EH (cell line): ENCODE measurements at regions not wholly inside any gene's neighbourhood (a gene's known extent, or its start where the extent isn't known, plus 50 kb on each side); places are given as distances from the start of the nearest gene placed in this dataset.

Experiments
- DNase-seq: peaks from one replicate; pipeline ENCODE4 v3.0.0-alpha.2; 2015; ENCODE audit warnings: low read depth

DNA sequence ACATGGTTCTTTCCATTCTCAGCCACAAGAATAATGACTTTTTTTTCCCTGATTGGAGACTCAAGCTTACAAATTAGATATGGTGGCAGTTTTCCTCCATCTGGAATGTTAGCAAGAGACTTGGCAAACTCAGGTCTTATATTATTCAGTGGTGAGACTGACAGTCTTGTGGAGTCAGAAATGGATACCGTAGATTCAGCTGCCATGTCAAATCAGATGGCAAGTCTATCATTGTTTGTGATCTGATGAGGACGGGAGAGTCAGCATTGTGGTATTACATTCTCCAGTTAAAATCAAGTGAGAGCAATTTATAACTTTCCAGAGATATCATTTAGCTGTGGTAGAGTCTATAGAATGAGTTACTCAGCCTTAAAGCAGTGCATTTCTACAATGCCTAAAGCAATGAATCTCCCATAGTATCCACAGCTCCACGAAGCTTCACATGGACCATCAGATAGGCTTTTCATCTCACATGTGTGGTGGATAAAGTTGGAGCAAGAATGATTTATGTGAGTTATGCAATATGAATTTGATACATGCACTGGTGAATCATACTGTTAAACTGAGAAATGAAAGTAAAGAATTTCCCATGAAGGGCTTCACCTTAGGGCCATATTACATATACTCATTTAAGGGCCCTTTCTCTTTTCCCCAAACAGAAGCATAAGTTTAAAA, 430.6 kb downstream of the ZNF608 start:
- no peak for DNase-seq

DNA sequence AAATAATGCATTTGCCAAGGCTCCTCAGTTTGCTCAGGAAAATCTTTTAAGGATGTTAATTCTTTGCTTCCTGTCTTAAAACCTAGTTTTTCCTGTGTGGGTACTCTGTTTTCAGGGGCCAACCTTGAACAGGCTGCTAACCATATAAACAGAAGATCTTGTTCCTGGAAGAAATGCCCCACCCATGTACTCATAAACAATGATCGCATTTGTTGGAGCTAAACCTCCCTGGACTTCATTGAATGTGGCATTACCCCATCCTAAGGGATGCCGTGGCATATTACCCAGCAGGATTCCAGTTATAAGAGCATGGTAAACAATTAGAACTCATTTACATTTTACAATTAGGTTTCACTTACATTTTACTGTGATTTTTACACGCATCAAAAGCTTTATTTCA, 436.0 kb downstream of the ZNF608 start:
- DNase-seq = no peak

- no peak for DNase-seq
These were observed 437.0 kb downstream of the ZNF608 start for GRCh38 chr5:124309241-124309980.

- DNase-seq = no peak
These were observed 443.1 kb downstream of the ZNF608 start for GRCh38 chr5:124303366-124303765.

DNA sequence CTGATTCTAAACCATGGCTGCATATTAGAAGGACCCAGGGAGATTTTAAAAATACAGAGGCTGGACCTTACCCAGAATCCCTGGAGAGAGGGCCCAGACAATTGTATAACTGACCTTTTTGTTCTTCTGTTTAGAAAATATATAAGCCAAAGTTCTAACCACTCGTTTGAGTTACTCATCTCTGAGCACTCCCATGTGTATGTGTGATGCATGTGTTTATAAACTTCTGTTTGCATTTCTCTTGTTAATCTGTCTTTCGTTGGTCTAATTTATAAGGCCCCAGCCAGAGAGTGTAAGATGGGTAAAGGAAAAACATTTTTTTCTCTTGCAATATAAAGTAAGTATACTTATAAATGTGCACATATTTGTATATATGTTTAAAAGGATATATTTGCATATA, 443.9 kb downstream of the ZNF608 start:
- no peak for DNase-seq

DNA sequence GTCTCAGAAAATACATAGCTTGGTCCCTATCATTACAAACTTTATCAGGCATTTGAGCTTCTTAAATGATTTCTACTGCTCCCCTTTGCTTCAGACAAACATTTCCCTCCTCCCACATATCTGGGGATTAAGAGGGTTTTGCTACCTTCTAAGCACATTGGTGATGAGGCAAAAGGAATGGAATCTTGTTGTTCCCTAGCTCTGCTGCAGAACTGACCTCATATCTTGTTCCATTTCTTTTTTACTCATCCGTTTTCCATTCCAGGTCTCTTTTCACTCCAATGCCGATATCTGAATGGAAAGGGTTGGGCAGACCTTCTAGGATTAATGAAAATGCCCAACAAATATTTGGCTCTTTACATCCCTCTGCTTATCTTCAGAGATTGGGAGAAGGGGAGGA, 444.6 kb downstream of the ZNF608 start:
- DNase-seq = no peak

GRCh38 chr5:124300815-124301621, 445.4 kb downstream of the ZNF608 start:
- no peak for DNase-seq

- no peak for DNase-seq
These were observed 448.6 kb downstream of the ZNF608 start for GRCh38 chr5:124297826-124298225.

DNA sequence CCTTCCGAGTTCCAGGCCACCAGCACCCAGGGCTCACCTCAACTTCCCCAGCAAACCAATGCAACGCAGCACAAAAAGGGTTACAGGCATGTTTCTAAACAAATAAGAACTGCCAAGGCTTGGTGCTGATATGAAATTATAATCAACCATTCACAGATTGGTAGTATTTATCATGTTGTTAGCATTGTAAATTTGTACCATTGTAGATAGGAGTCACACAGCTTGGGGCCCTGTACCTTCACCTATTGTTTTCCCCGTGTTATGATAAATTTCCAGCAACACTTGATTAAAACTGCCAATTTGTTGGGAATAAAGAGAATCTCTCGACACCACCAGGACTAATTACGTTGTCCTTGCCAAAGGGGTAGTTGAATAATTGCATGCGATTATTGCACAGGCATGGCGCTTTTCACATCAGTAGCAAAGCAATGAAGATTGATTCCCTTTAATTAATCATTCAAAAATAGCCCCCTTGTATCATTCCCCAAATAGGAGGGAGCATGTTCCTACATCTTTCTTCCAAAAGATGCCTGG, 454.1 kb downstream of the ZNF608 start:
- no peak for DNase-seq

- no peak for DNase-seq
These were observed 456.7 kb downstream of the ZNF608 start for GRCh38 chr5:124289641-124290311.

GRCh38 chr5:124289130-124289529, 457.3 kb downstream of the ZNF608 start:
- DNase-seq = no peak

DNA sequence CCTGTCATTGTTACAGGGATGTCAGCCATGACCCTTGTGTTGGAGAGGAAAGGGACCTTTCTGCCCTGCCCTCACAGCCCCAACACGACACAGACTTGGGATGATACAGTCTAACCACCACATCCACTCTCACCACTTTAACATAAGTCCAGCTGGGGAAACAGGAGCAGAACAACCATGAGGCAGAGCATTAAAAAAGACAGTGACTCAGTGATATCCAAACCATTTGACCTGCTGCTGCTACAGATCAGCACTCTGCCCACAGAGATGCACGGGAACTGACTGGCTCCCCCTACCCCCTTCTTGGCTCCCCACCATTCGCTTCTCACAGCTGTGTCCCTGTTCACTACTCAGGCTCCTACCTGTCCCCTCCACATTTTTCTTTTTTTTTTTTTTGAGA, 458.6 kb downstream of the ZNF608 start:
- no peak for DNase-seq

DNA sequence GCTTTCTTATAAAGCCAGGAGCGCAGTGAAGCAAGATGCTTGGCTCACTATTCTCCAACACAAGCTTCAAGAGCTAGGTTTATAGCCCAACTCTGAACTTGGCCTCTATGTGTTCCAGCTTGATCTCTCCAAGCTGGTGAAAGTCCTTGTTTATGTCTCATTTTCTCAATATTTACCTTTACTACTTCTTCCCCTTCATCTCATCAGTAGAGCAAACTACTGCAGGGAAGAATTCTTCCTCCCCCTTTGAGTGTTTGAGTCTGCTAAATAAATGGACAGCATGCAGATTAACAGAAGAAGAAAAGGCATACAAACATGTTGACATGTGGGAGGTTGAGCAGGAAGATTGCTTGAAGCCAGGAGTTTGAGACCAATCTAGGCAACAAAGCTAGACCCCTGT, 460.7 kb downstream of the ZNF608 start:
- no peak for DNase-seq

GRCh38 chr5:124285071-124285470, 461.4 kb downstream of the ZNF608 start:
- no peak for DNase-seq

- no peak for DNase-seq
These were observed 463.4 kb downstream of the ZNF608 start for GRCh38 chr5:124283031-124283430.

DNA sequence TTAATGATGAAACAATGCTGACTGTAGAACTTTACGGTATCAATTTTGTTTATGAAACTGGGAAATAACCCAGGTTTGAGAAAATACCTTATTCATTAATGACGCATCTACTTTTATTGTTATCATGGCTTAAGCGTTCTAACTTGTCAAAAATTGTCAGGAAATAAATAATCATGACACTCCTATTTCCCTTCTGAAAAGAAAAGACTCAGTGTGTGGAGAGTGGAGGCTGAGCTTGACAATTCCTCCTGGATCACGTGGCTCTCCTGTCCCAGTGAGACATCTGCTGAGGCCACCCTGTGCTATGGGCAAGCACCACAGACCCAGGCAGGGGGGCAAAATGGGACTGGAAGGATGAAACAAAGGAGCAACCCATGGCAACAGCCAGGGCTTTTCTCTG, 466.4 kb downstream of the ZNF608 start:
- DNase-seq = no peak

DNA sequence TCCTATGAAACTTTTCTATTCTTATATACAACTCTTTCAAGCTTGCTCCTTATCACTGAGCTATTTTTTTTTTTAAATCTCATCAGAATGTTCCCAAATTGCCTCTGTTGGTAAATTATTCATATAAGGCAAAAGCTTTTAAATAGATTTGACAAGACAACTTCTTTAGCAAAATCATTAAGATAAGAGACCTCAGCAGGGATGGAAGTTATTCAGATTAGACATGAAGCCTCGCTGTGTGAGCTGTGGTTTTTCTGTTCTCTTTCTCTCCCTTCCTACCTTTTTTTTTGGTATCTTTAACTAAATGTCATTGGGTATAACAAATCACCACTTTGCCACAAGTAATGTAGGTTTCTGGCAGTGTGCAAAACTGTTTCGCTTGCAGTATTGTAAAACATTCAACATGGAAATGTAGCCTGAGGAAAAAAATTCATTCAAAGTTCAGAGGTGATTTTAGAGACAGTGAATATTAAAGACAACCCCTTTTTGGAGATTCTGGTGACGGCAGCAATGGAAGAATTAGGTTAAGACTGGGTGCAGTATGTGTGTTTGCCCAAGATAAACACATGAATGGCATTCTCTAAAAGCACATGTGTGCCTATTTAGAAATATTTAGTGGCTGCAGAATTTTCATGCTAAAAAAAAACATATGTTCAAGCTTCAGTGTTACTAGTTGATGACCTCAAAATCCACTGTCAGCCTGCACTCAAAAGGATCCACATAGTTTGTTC, 467.1 kb downstream of the ZNF608 start:
- no peak for DNase-seq

GRCh38 chr5:124278636-124279035, 467.8 kb downstream of the ZNF608 start:
- no peak for DNase-seq

DNA sequence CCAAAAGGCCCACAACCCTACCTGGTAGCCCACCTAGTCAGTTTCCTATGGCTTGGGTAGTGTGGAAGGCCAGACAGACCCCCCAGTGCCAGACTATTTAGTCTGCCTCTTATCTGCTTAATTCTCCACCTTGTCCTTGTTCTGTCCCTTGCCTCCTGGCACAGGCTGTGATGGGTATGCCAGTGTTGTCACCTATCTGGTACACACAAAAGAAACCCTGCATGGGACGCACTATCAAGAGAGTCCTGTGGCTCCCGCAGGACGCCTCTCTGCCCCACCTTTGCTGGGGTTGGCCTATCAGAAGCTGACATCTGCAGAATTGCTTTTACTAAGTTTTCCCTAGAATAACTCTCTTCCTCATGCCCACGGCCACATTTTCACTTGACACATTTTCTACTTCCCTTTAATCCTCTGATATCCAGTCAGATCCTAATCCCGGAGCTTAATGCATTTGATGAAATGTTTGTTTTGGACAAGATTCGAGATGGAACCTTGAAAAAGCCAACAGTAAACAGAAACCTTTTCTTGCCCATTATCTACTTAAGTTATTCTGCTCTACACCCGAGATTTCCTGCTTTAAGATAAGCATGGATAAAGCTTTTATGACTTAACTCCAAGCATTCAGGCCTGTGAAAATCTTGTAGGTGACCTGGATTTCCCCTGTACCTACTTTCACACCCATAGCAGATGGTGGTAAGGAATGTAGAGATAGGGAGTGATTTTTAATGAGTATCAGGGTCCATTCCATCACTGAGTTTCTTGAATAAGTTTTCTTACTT, 468.5 kb downstream of the ZNF608 start:
- no peak for DNase-seq

DNA sequence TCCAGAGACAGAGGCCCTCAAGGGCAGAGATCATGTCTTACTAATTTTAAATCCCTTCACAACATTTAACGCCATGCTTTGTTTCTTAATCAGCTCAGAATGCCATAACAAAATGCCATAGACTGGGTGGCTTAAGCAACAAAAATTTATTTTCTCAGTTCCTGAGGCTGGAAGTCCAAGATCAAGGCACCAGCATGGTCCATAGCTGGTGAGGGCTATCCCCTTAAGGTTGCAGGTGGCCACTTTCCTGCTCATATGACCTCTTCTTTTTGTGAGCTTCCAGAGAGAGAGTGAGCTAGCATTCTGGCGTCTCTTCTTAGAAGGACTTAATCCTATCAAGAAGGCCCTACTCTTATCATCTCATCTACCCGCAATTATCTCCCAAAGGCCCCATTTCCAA, 470.3 kb downstream of the ZNF608 start:
- no peak for DNase-seq

GRCh38 chr5:124274949-124275348, 471.5 kb downstream of the ZNF608 start:
- DNase-seq = no peak
